ENCODE measurements at regions not wholly inside any gene's neighbourhood (a gene's known extent, or its start where the extent isn't known, plus 50 kb on each side); places are given as distances from the start of the nearest gene placed in this dataset.

DNA sequence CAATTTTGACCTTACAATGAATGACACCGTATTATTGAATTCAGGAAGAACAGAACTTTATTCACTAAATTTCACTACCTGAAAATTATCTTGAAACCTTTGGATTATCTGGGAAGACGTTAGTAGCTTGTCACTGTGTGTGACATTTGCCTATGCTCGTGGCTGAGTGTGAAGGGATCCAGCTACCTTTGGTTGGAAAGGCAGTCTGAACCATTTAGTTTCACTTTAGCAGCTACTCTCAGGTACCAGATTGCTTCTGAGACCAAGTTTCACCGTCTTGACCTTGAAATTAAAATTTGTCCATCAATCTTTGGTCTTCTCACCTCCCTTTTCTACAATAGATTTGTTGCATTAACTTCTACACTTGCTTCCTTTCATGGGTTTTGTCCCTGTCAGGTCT is 637.5 kb downstream of the MBD2 start:
- no peaks in the 10 kb centered on the region for H3K4me1 ChIP-seq (ENCODE audit: control insufficient read depth, extremely low read depth, insufficient read depth, low read length)
- no peaks in the 10 kb centered on the region for H4K20me1 ChIP-seq (ENCODE audit: control insufficient read depth, extremely low read depth, insufficient read depth, low read length)
- no peaks in the 10 kb centered on the region for H3K36me3 ChIP-seq (ENCODE audit: control insufficient read depth, insufficient read depth, low read length)
- TF ChIP-seq, protein P1, sequence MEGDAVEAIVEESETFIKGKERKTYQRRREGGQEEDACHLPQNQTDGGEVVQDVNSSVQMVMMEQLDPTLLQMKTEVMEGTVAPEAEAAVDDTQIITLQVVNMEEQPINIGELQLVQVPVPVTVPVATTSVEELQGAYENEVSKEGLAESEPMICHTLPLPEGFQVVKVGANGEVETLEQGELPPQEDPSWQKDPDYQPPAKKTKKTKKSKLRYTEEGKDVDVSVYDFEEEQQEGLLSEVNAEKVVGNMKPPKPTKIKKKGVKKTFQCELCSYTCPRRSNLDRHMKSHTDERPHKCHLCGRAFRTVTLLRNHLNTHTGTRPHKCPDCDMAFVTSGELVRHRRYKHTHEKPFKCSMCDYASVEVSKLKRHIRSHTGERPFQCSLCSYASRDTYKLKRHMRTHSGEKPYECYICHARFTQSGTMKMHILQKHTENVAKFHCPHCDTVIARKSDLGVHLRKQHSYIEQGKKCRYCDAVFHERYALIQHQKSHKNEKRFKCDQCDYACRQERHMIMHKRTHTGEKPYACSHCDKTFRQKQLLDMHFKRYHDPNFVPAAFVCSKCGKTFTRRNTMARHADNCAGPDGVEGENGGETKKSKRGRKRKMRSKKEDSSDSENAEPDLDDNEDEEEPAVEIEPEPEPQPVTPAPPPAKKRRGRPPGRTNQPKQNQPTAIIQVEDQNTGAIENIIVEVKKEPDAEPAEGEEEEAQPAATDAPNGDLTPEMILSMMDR (conservative IDR thresholded peaks at IDR 0.05 in 1 of 2, IDR thresholded peaks at IDR 0.05 in 1 of 2; ENCODE audit: low read depth in 1 of 2, low read length in 2 of 2): no peak
- no peak for TF ChIP-seq EZH2 (IDR thresholded peaks at IDR 0.05; ENCODE audit: low read length, missing control alignments)
- H3K4me3 ChIP-seq (replicated peaks in 1 of 4; ENCODE audit: control extremely low read depth in 1 of 4, insufficient read depth in 1 of 4, low read depth in 3 of 4, low read length in 4 of 4): no peak overlapping the region
- H3K27ac ChIP-seq (ENCODE audit: insufficient read depth, low read length): no peak overlapping the region
- no peaks in the 10 kb centered on the region for H3K27me3 ChIP-seq (ENCODE audit: control insufficient read depth, insufficient read depth, low read length)
- DNase-seq (ENCODE audit: low read depth in 2 of 2): no peak
- H3K9me3 ChIP-seq (ENCODE audit: control insufficient read depth, insufficient read depth, low read depth, low read length): no peaks in the 10 kb centered on the region
- H3K79me2 ChIP-seq (ENCODE audit: control insufficient read depth, insufficient read depth, low read length): no peaks in the 10 kb centered on the region
- H3K4me2 ChIP-seq (ENCODE audit: extremely low read depth, insufficient read depth, low read length): no peak overlapping the region
- no peak overlapping the region for H3K9ac ChIP-seq (ENCODE audit: insufficient read depth, low read length)
- H2AFZ ChIP-seq (ENCODE audit: low read length): no peak overlapping the region

Measured in fibroblast of lung (primary cell).